Loucy (cell line): ENCODE measurements at regions not wholly inside any gene's neighbourhood (a gene's known extent, or its start where the extent isn't known, plus 50 kb on each side); places are given as distances from the start of the nearest gene placed in this dataset.
"Not testable (repeated sequence)": the region's sequence is repeated elsewhere in the genome, so short reads cannot be mapped to it uniquely, and the experiment has no call there.

Experiments
- H2AFZ ChIP-seq: fragments of 200-600 bp; sonication (generic); 2 replicates; pipeline ENCODE4 v1.6.0; 2016; ENCODE audit warnings: antibody characterized with exemption, mild to moderate bottlenecking, low read length, moderate library complexity
- H3F3A ChIP-seq: fragments of 200-600 bp; 2 replicates; pipeline ENCODE4 v1.6.0; 2016; ENCODE audit warnings: antibody characterized with exemption, low read depth, mild to moderate bottlenecking
- H3K27me3 ChIP-seq: fragments of 200-600 bp; sonication (generic); 2 replicates; pipeline ENCODE4 v1.6.1; 2014; ENCODE audit warnings: low read length, mild to moderate bottlenecking; ENCODE audit not compliant: insufficient read depth, poor library complexity, severe bottlenecking
- H3K36me3 ChIP-seq: fragments of 200-600 bp; sonication (generic); 2 replicates; pipeline ENCODE4 v1.6.1; 2016; ENCODE audit warnings: low read length; ENCODE audit not compliant: insufficient read depth
- H3K4me1 ChIP-seq: fragments of 200-600 bp; sonication (generic); 2 replicates; pipeline ENCODE4 v1.5.1; 2014; ENCODE audit warnings: low read length, mild to moderate bottlenecking; ENCODE audit not compliant: insufficient read depth, poor library complexity, severe bottlenecking
- H3K4me2 ChIP-seq: fragments of 200-600 bp; sonication (generic); 2 replicates; pipeline ENCODE4 v1.6.0; 2014; ENCODE audit warnings: antibody characterized with exemption, low read length, low read depth, mild to moderate bottlenecking; ENCODE audit not compliant: poor library complexity, severe bottlenecking
- H3K4me3 ChIP-seq: fragments of 200-600 bp; sonication (generic); 2 replicates; pipeline ENCODE4 v1.5.1; 2014; ENCODE audit warnings: low read length, mild to moderate bottlenecking, mixed read lengths; ENCODE audit not compliant: poor library complexity, severe bottlenecking
- H3K79me2 ChIP-seq: fragments of 200-600 bp; sonication (generic); 2 replicates; pipeline ENCODE4 v1.6.1; 2014; ENCODE audit warnings: low read length; ENCODE audit not compliant: insufficient read depth
- H3K9ac ChIP-seq: fragments of 200-600 bp; sonication (generic); 2 replicates; pipeline ENCODE4 v1.6.0; 2014; ENCODE audit warnings: mild to moderate bottlenecking, low read depth, low read length, moderate library complexity; ENCODE audit not compliant: poor library complexity, severe bottlenecking
- H3K9me2 ChIP-seq: fragments of 200-600 bp; sonication (generic); replicated peaks from 2 replicates; pipeline ENCODE4 v1.6.1; 2016; ENCODE audit warnings: low read depth, low read length, mixed read lengths
- H3K9me3 ChIP-seq: fragments of 200-600 bp; sonication (generic); 2 replicates; pipeline ENCODE4 v1.6.1; 2014; ENCODE audit warnings: mild to moderate bottlenecking, antibody characterized with exemption, low read length, low read depth; ENCODE audit not compliant: insufficient read depth
- H4K20me1 ChIP-seq: fragments of 200-600 bp; sonication (generic); 2 replicates; pipeline ENCODE4 v1.6.0; 2014; ENCODE audit warnings: antibody characterized with exemption, low read length, mild to moderate bottlenecking; ENCODE audit not compliant: insufficient read depth, poor library complexity, severe bottlenecking
- EZH2phosphoT487 ChIP-seq: fragments of 200-600 bp; IDR thresholded peaks from 2 replicates; pipeline ENCODE4 v1.6.1; 2018; ENCODE audit warnings: antibody characterized with exemption, mild to moderate bottlenecking, moderate library complexity, borderline replicate concordance
- TF ChIP-seq, protein P1 (sequence below): fragments of 200-600 bp; sonication (generic); conservative IDR thresholded peaks from 2 replicates; pipeline ENCODE4 v1.5.1; 2014; ENCODE audit warnings: mild to moderate bottlenecking, antibody characterized with exemption, low read length

DNA sequence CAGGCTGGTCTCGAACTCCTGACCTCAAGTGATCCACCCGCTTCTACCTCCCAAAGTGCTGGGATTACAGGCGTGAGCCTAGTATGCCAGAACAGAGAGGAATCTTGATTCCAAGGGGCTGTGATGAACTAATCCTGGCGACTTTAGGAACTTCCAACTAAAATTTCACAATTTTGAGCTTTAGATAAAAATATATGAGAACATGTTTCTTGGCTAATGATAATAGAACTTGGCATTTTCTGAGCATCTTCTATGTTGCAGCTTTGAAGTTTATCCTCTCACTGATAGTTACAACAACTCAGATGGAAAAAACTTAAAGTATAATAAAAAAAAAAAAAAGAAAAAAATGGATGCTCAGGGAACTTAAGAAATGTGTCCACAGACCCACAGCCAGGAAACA is 69.8 kb upstream of the WSCD1 start:
- Histone ChIP-seq H3F3A (no peaks in the 10 kb centered on the region), H3K79me2 (no peaks in the 10 kb centered on the region), H3K9me2 (no peaks in the 10 kb centered on the region), H3K36me3 (no peaks in the 10 kb centered on the region), H3K9ac (no peak overlapping the region), H3K4me2 (no peak overlapping the region), H2AFZ (no peak overlapping the region), H3K9me3 (no peaks in the 10 kb centered on the region; the same call in 1 of the 2 replicates), H4K20me1 (no peaks in the 10 kb centered on the region), H3K27me3 (no peaks in the 10 kb centered on the region), H3K4me3 (no peak overlapping the region), H3K4me1 (no peaks in the 10 kb centered on the region)
- TF ChIP-seq, protein P1, sequence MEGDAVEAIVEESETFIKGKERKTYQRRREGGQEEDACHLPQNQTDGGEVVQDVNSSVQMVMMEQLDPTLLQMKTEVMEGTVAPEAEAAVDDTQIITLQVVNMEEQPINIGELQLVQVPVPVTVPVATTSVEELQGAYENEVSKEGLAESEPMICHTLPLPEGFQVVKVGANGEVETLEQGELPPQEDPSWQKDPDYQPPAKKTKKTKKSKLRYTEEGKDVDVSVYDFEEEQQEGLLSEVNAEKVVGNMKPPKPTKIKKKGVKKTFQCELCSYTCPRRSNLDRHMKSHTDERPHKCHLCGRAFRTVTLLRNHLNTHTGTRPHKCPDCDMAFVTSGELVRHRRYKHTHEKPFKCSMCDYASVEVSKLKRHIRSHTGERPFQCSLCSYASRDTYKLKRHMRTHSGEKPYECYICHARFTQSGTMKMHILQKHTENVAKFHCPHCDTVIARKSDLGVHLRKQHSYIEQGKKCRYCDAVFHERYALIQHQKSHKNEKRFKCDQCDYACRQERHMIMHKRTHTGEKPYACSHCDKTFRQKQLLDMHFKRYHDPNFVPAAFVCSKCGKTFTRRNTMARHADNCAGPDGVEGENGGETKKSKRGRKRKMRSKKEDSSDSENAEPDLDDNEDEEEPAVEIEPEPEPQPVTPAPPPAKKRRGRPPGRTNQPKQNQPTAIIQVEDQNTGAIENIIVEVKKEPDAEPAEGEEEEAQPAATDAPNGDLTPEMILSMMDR = no peak
- TF ChIP-seq EZH2phosphoT487 = no peak

DNA sequence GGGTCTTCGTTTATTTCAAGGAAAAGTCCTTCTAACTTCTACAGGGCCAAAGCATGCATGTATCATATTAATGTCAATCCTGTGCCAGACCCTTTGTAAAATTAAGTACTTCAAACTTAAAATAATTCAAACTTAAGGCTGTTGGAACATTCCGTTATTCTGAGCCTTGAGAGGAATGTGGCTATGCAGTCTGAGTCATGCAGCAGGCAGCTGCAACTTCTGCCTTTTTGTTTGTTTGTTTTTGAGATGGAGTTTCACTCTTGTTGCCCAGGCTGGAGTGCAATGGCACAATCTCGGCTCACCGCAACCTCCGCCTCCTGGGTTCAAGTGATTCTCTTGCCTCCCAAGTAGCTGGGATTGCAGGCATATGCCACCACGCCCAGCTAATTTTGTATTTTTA is 67.0 kb upstream of the WSCD1 start:
- H3K79me2 ChIP-seq, H3K9me3 ChIP-seq, H3K9ac ChIP-seq, H3K4me3 ChIP-seq, H3K9me2 ChIP-seq, H3K27me3 ChIP-seq, H3K36me3 ChIP-seq, H3K4me2 ChIP-seq, H3F3A ChIP-seq, H2AFZ ChIP-seq, H3K4me1 ChIP-seq, H4K20me1 ChIP-seq: not testable (repeated sequence)

DNA sequence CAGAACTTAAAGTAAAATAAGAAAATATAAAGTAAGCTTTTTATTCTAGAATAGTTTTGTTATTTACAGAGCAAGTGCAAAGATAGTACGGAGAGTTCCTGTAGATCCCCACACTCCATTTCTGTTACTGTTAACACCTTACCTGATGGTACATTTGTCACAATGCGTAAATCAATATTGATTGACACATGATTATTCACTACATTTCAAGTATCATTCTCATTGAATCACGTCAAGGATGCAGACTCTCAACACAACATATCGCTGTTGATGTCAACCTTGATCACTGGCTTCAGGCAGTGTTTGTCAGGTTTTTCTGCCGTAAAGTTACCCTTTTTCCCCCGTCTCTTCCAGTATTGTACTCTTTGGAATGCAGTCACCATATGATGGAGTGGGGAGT is 64.2 kb upstream of the WSCD1 start:
- Histone ChIP-seq H3K9me3 (no peaks in the 10 kb centered on the region), H3K4me3 (no peak overlapping the region), H2AFZ (no peak overlapping the region), H3K79me2 (no peaks in the 10 kb centered on the region), H3K4me2 (no peak overlapping the region), H4K20me1 (no peaks in the 10 kb centered on the region), H3K27me3 (no peaks in the 10 kb centered on the region), H3K4me1 (no peaks in the 10 kb centered on the region), H3K36me3 (no peaks in the 10 kb centered on the region), H3K9me2 (no peaks in the 10 kb centered on the region), H3K9ac (no peak overlapping the region), H3F3A (no peaks in the 10 kb centered on the region)
- TF ChIP-seq, protein P1 = no peak
- no peak for TF ChIP-seq EZH2phosphoT487

DNA sequence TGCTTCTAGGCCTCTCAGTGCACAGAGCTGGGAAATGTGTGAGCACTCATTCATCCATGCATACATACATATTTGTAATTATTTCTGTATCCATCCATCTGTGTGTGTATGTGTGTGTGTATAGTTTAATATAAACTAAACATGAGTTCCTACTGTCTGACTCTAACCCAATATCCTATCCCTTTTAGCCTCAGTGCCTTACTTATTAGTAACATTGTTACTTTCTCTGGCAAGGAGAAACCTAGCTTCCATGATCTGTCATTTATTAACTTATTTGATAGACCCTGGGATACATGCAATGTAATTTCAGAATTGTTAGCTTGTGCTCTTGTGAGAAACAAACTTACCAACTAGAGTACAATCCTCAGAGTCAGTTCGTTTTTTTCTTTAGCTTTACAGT is 59.0 kb upstream of the WSCD1 start:
- Histone ChIP-seq H3K79me2 (no peaks in the 10 kb centered on the region), H3K4me3 (no peak overlapping the region), H3K9ac (no peak overlapping the region), H2AFZ (no peak overlapping the region), H3K9me3 (no peaks in the 10 kb centered on the region), H3K4me1 (no peaks in the 10 kb centered on the region), H3K9me2 (no peaks in the 10 kb centered on the region), H3K36me3 (no peaks in the 10 kb centered on the region), H3F3A (no peaks in the 10 kb centered on the region), H3K4me2 (no peak overlapping the region), H4K20me1 (no peaks in the 10 kb centered on the region), H3K27me3 (no peaks in the 10 kb centered on the region)
- TF ChIP-seq EZH2phosphoT487 = no peak
- TF ChIP-seq, protein P1 = no peak
